A549 (cell line): ENCODE measurements at regions not wholly inside any gene's neighbourhood (a gene's known extent, or its start where the extent isn't known, plus 50 kb on each side); places are given as distances from the start of the nearest gene placed in this dataset.

Source experiments
- ATAC-seq, 2 experiments: fragments of 200-7000 bp in 1 of 2; fragments of >200 bp in 1 of 2; cut with Nextera tagmentation in 1 of 2; cut with Tn5 transposase in 1 of 2; 3 replicates each; pipeline versions ENCODE4 v1.8.0 to v1.9.1; 2018 to 2020; ENCODE audit warnings: mild to moderate bottlenecking in 1 of 2, moderate library complexity in 1 of 2
- CTCF ChIA-PET: fragments of 300-600 bp; sonication (Branson Sonifier 250); formaldehyde crosslinking; extraction: SDS; loops from one replicate; lab custom pipeline; 2021; ENCODE audit warnings: antibody characterized with exemption, inconsistent platforms; lab: Yijun Ruan, JAX
- POLR2A ChIA-PET: fragments of 350-600 bp; formaldehyde crosslinking; extraction: SDS; loops from one replicate; lab custom pipeline; 2021; ENCODE audit warnings: antibody characterized with exemption, inconsistent platforms; lab: Yijun Ruan, JAX
- DNase-seq, 2 experiments: peaks; one replicate each; pipeline versions ENCODE4 v3.0.0 to v3.0.0-alpha.2; 2011 to 2016; ENCODE audit warnings: low read depth in 1 of 2, low spot score in 1 of 2
- FAIRE-seq: peaks from 2 replicates; lab custom pipeline; 2011; peaks lifted over from hg19 to GRCh38; lab: Jason Lieb, UNC
- H3K27ac ChIP-seq, 2 experiments: fragments of >200 bp; sonication (Bioruptor Twin); formaldehyde crosslinking; 3 replicates each; pipeline ENCODE4 v1.5.1; 2016 to 2017
- H3K4me1 ChIP-seq: fragments of >200 bp; sonication (Bioruptor Twin); formaldehyde crosslinking; 3 replicates; pipeline ENCODE4 v1.6.1; 2016
- H3K4me2 ChIP-seq: fragments of >200 bp; sonication (Bioruptor Twin); formaldehyde crosslinking; 3 replicates; pipeline ENCODE4 v1.6.1; 2016
- H3K4me3 ChIP-seq: fragments of >200 bp; sonication (Bioruptor Twin); formaldehyde crosslinking; 3 replicates; pipeline ENCODE4 v1.5.1; 2016
- H3K9me3 ChIP-seq: fragments of >200 bp; sonication (Bioruptor Twin); formaldehyde crosslinking; 3 replicates; pipeline ENCODE4 v1.6.1; 2016
- BCL3 ChIP-seq: fragments of >200 bp; sonication (Bioruptor Twin); formaldehyde crosslinking; IDR thresholded peaks from 3 replicates; pipeline ENCODE4 v1.6.1; 2016
- BHLHE40 ChIP-seq: IDR thresholded peaks from 2 replicates; pipeline ENCODE4 v1.6.1; 2012; ENCODE audit warnings: low read depth, low read length, inconsistent platforms
- CBX2 ChIP-seq: fragments of 200-600 bp; sonication (generic); IDR thresholded peaks from 2 replicates; pipeline ENCODE4 v1.6.1; 2016; ENCODE audit warnings: low read depth, mild to moderate bottlenecking, borderline replicate concordance
- CBX8 ChIP-seq: fragments of 200-600 bp; sonication (generic); IDR thresholded peaks from 2 replicates; pipeline ENCODE4 v1.6.1; 2016
- CEBPB ChIP-seq, 2 experiments: fragments of >200 bp in 1 of 2; sonication (Bioruptor Twin) in 1 of 2; formaldehyde crosslinking in 1 of 2; IDR thresholded peaks; 2 replicates each; pipeline ENCODE4 v1.6.1; 2012 to 2016
- CHD4 ChIP-seq: fragments of 200-600 bp; sonication (generic); IDR thresholded peaks from 2 replicates; pipeline ENCODE4 v1.6.1; 2016; ENCODE audit warnings: antibody characterized with exemption, mild to moderate bottlenecking, borderline replicate concordance
- CTCF ChIP-seq: fragments of >200 bp; sonication (Bioruptor Twin); formaldehyde crosslinking; IDR thresholded peaks from 3 replicates; pipeline ENCODE4 v1.5.1; 2016
- EHF ChIP-seq: fragments of 250-450 bp; sonication (Bioruptor Pico); IDR thresholded peaks from 2 replicates; pipeline ENCODE4 v1.5.0; 2020; ENCODE audit warnings: mild to moderate bottlenecking
- ELK1 ChIP-seq: fragments of 150-350 bp; IDR thresholded peaks from 2 replicates; pipeline ENCODE4 v1.6.1; 2014; ENCODE audit warnings: low read depth, mild to moderate bottlenecking, low read length
- EP300 ChIP-seq, 2 experiments: fragments of >200 bp; sonication (Bioruptor Twin); formaldehyde crosslinking; IDR thresholded peaks; 2 replicates in 1 of 2; 3 replicates in 1 of 2; pipeline ENCODE4 v1.6.1; 2016 to 2017
- ESRRA ChIP-seq: fragments of 150-350 bp; IDR thresholded peaks from 2 replicates; pipeline ENCODE4 v1.6.1; 2014; ENCODE audit warnings: mild to moderate bottlenecking, low read length, borderline replicate concordance
- FOXS1 ChIP-seq: fragments of 250-450 bp; sonication (Bioruptor Pico); IDR thresholded peaks from 2 replicates; pipeline ENCODE4 v1.5.0; 2020; ENCODE audit warnings: mild to moderate bottlenecking, moderate library complexity
- GATA3 ChIP-seq: IDR thresholded peaks from 2 replicates; pipeline ENCODE4 v1.6.1; 2012; ENCODE audit warnings: borderline replicate concordance
- HDAC2 ChIP-seq: fragments of 200-600 bp; sonication (generic); IDR thresholded peaks from 2 replicates; pipeline ENCODE4 v1.6.1; 2016
- HOXB5 ChIP-seq: fragments of 250-450 bp; sonication (Bioruptor Pico); IDR thresholded peaks from 2 replicates; pipeline ENCODE4 v1.5.0; 2020; ENCODE audit warnings: mild to moderate bottlenecking, moderate library complexity
- KDM5A ChIP-seq: fragments of 200-600 bp; sonication (generic); IDR thresholded peaks from 2 replicates; pipeline ENCODE4 v1.6.1; 2016; ENCODE audit warnings: antibody characterized with exemption, mild to moderate bottlenecking
- NFE2L2 ChIP-seq: fragments of 150-350 bp; conservative IDR thresholded peaks from 2 replicates; pipeline ENCODE4 v1.6.1; 2014; ENCODE audit warnings: low read length
- NR3C1 ChIP-seq: fragments of >200 bp; sonication (Bioruptor Twin); formaldehyde crosslinking; IDR thresholded peaks from 3 replicates; pipeline ENCODE4 v1.6.1; 2017
- PBX3 ChIP-seq: IDR thresholded peaks from 2 replicates; pipeline ENCODE4 v1.6.1; 2012
- RCOR1 ChIP-seq: fragments of 150-350 bp; IDR thresholded peaks from 2 replicates; pipeline ENCODE4 v1.6.1; 2014; ENCODE audit warnings: antibody characterized with exemption, low read length, low read depth
- SREBF2 ChIP-seq: fragments of 450-650 bp; IDR thresholded peaks from 2 replicates; pipeline ENCODE4 v1.6.1; 2014; ENCODE audit warnings: mild to moderate bottlenecking, moderate library complexity
- ZFP36 ChIP-seq: fragments of 450-650 bp; IDR thresholded peaks from 2 replicates; pipeline ENCODE4 v1.6.1; 2014; ENCODE audit warnings: borderline replicate concordance; ENCODE audit not compliant: partially characterized antibody
- WGBS: methylation state at CpG from one replicate; pipeline ENCODE4 v1.1.6; 2017; ENCODE audit errors: missing lambda C conversion rate; 5-methylcytosine and 5-hydroxymethylcytosine counted together

GRCh38 chr20:12404941-12405340, 487.2 kb downstream of the BTBD3 start (continued):
- TF ChIP-seq BCL3, result no peak
- TF ChIP-seq, all 56 proteins: peak for 0

GRCh38 chr20:12406978-12407377, 489.3 kb downstream of the BTBD3 start:
- ATAC-seq, result no peak

GRCh38 chr20:12409501-12409900, 491.8 kb downstream of the BTBD3 start:
- ATAC-seq (no peak), DNase-seq (no peak), FAIRE-seq (no peak)
- WGBS, result 3% methylated on average over 3 of the region's 3 CpGs
- TF ChIP-seq BHLHE40 (no peak), RCOR1 (no peak), KDM5A (no peak), EP300 (IDR thresholded peaks at IDR 0.05) (no peak)
- no peak overlapping the region for H3K4me2 ChIP-seq
- no peaks in the 10 kb centered on the region for H3K4me1 ChIP-seq
- H3K4me3 ChIP-seq, result no peak overlapping the region
- no peak overlapping the region for H3K27ac ChIP-seq
- ChIA-PET POLR2A (no interaction called here), CTCF (no interaction called here)
- no peaks in the 10 kb centered on the region; the same call in 2 of the 3 replicates for H3K9me3 ChIP-seq

More at GRCh38 chr20:12406978-12407377, 489.3 kb downstream of the BTBD3 start:
- no peak for DNase-seq
- ChIA-PET POLR2A (no interaction called here), CTCF (no interaction called here)
- no peaks in the 10 kb centered on the region; the same call in 2 of the 3 replicates for H3K9me3 ChIP-seq
- H3K4me2 ChIP-seq, result no peak overlapping the region
- TF ChIP-seq EHF (no peak), CHD4 (no peak), GATA3 (no peak), HOXB5 (CRISPR knock-in tag) (no peak), FOXS1 (CRISPR knock-in tag) (no peak), ESRRA (no peak), NR3C1 (no peak), NFE2L2 (no peak), PBX3 (no peak), CEBPB (IDR thresholded peaks at IDR 0.05) (no peak), ELK1 (no peak), RCOR1 (no peak), ZFP36 (no peak), CTCF (no peak), CBX2 (no peak), CBX8 (no peak), SREBF2 (no peak), HDAC2 (no peak)
- H3K27ac ChIP-seq, result no peak overlapping the region
- no peak overlapping the region for H3K4me3 ChIP-seq
- no peak for FAIRE-seq
- H3K4me1 ChIP-seq, result no peaks in the 10 kb centered on the region
